K562 (cell line): ENCODE measurements at regions not wholly inside any gene's neighbourhood (a gene's known extent, or its start where the extent isn't known, plus 50 kb on each side); places are given as distances from the start of the nearest gene placed in this dataset.
A peak's percentile ranks its signal among the peaks of the same experiment; 100 is the strongest.

Experiments used
- ATAC-seq: fragments of 200-7000 bp; cut with Tn5 transposase; 3 replicates; pipeline ENCODE4 v1.9.1; 2020; ENCODE audit warnings: moderate library complexity
- BruUV-seq: library from RNA; stranded (reverse); fragments of 400-500 nt; replicated peaks from 2 replicates; lab custom pipeline; 2021; lab: Mats Ljungman, UMichigan
- CTCF ChIA-PET: fragments of 300-600 bp; formaldehyde crosslinking; extraction: SDS; loops from one replicate; lab custom pipeline; 2021; ENCODE audit warnings: low intra/inter-chr PET ratio; lab: Yijun Ruan, JAX
- POLR2A ChIA-PET: fragments of 300-600, 350-650 bp; sonication (Branson Sonifier 250); formaldehyde crosslinking; extraction: SDS; loops from one replicate; lab custom pipeline; 2021; ENCODE audit warnings: antibody characterized with exemption, inconsistent platforms; lab: Yijun Ruan, JAX
- DNase-seq, 4 experiments: peaks; one replicate each; pipeline versions ENCODE4 v3.0.0 to v3.0.0-alpha.2; 2011 to 2018; ENCODE audit warnings: low spot score in 3 of 4, mixed read lengths in 3 of 4; ENCODE audit errors: extremely low read depth in 1 of 4
- FAIRE-seq: peaks from 2 replicates; lab custom pipeline; 2011; peaks lifted over from hg19 to GRCh38; lab: Jason Lieb, UNC
- H2AFZ ChIP-seq: 2 replicates; pipeline ENCODE4 v1.6.0; 2011; ENCODE audit warnings: low read depth, low read length, control low read depth, inconsistent platforms
- H3K27ac ChIP-seq: fragments of 200-600 bp; 3 replicates; pipeline ENCODE4 v1.8.0; 2011; ENCODE audit warnings: low read depth, mild to moderate bottlenecking, control low read depth, inconsistent platforms, low read length, moderate library complexity, mixed read lengths; ENCODE audit errors: extremely low read depth
- H3K27me3 ChIP-seq, 2 experiments: fragments of 300-600 bp in 1 of 2; 2 replicates in 1 of 2; 3 replicates in 1 of 2; pipeline versions ENCODE4 v1.6.0 to v1.8.0; 2011; ENCODE audit warnings: inconsistent platforms in 2 of 2, low read length in 2 of 2, mild to moderate bottlenecking in 1 of 2, mixed read lengths in 1 of 2, moderate library complexity in 1 of 2; ENCODE audit not compliant: control insufficient read depth in 2 of 2, insufficient read depth in 2 of 2
- H3K36me3 ChIP-seq: fragments of 300-600 bp; 3 replicates; pipeline ENCODE4 v1.8.0; 2011; ENCODE audit warnings: mild to moderate bottlenecking, low read length, inconsistent platforms; ENCODE audit not compliant: control insufficient read depth, insufficient read depth
- H3K4me1 ChIP-seq, 2 experiments: fragments of 200-600 bp in 1 of 2; replicated peaks in 1 of 2; 2 replicates in 1 of 2; 3 replicates in 1 of 2; pipeline versions ENCODE4 v1.5.1 to v1.8.0; 2011; ENCODE audit warnings: inconsistent platforms in 2 of 2, low read length in 2 of 2, mild to moderate bottlenecking in 1 of 2, mixed read lengths in 1 of 2, moderate library complexity in 1 of 2; ENCODE audit not compliant: control insufficient read depth in 2 of 2, insufficient read depth in 2 of 2
- H3K4me2 ChIP-seq: 2 replicates; pipeline ENCODE4 v1.6.1; 2011; ENCODE audit warnings: low read length, control low read depth, inconsistent platforms, mixed read lengths; ENCODE audit not compliant: insufficient read depth
- H3K4me3 ChIP-seq: fragments of 200-600 bp; sonication (generic), shearing (Covaris generic); 2 replicates; pipeline ENCODE4 v1.5.1; 2016; ENCODE audit warnings: control low read depth, inconsistent platforms
- H3K79me2 ChIP-seq: fragments of 200-600 bp; 3 replicates; pipeline ENCODE4 v1.8.0; 2011; ENCODE audit warnings: low read length, inconsistent platforms; ENCODE audit not compliant: control insufficient read depth, insufficient read depth
- H3K9ac ChIP-seq, 2 experiments: 2 replicates each; pipeline versions ENCODE4 v1.6.0 to v1.6.1; 2011; ENCODE audit warnings: low read depth in 2 of 2, low read length in 2 of 2, control low read depth in 1 of 2, inconsistent platforms in 1 of 2, mild to moderate bottlenecking in 1 of 2, mixed read lengths in 1 of 2; ENCODE audit not compliant: insufficient read depth in 1 of 2
- H3K9me1 ChIP-seq: one replicate; pipeline ENCODE4 v1.6.0; 2011; ENCODE audit warnings: inconsistent platforms, mild to moderate bottlenecking, low read length, moderate library complexity; ENCODE audit not compliant: control insufficient read depth, insufficient read depth
- H3K9me3 ChIP-seq: replicated peaks from 2 replicates; pipeline ENCODE4 v1.5.1; 2011; ENCODE audit warnings: low read depth, low read length, inconsistent platforms; ENCODE audit not compliant: control insufficient read depth, insufficient read depth
- H4K20me1 ChIP-seq: replicated peaks from 2 replicates; pipeline ENCODE4 v1.6.1; 2011; ENCODE audit warnings: low read length, inconsistent platforms, mixed read lengths; ENCODE audit not compliant: control insufficient read depth, insufficient read depth
- CEBPB ChIP-seq: fragments of 450-650 bp; IDR thresholded peaks from 2 replicates; pipeline ENCODE4 v1.6.1; 2016; ENCODE audit warnings: missing genetic modification characterization, missing compliant biosample characterization
- CEBPG ChIP-seq, 3 experiments: fragments of 200-800 bp in 1 of 3; sonication (Bioruptor generic) in 1 of 3; sonication (generic) in 1 of 3; formaldehyde crosslinking in 1 of 3; IDR thresholded peaks in 2 of 3; conservative IDR thresholded peaks in 1 of 3; 2 replicates each; pipeline versions ENCODE4 v1.6.1 to v1.8.0; 2016 to 2022; ENCODE audit warnings: missing compliant biosample characterization in 2 of 3, missing genetic modification characterization in 2 of 3, mild to moderate bottlenecking in 1 of 3, missing genetic modification reagents in 1 of 3
- IRF1 ChIP-seq: sonication (generic); formaldehyde crosslinking; IDR thresholded peaks from 2 replicates; pipeline ENCODE4 v1.8.0; 2022; ENCODE audit warnings: missing genetic modification reagents, mild to moderate bottlenecking, borderline replicate concordance
- PBX2 ChIP-seq, 2 experiments: IDR thresholded peaks in 1 of 2; conservative IDR thresholded peaks in 1 of 2; 2 replicates each; pipeline ENCODE4 v1.6.1; 2016; ENCODE audit warnings: low read depth in 2 of 2, mild to moderate bottlenecking in 1 of 2, missing compliant biosample characterization in 1 of 2, missing genetic modification characterization in 1 of 2, moderate library complexity in 1 of 2
- TCF7 ChIP-seq: sonication (generic); IDR thresholded peaks from 2 replicates; pipeline ENCODE4 v1.6.1; 2016; ENCODE audit warnings: antibody characterized with exemption, borderline replicate concordance
- WGBS: fragments of 100-300 bp; shearing (Covaris generic); methylation state at CpG from one replicate; pipeline ENCODE4 v1.1.6; 2016; ENCODE audit warnings: low coverage, mixed read lengths; ENCODE audit not compliant: insufficient coverage; ENCODE audit errors: missing lambda C conversion rate; 5-methylcytosine and 5-hydroxymethylcytosine counted together
- in situ Hi-C: fragments of 300-500 bp; cut with MboI; formaldehyde crosslinking; loops from 4 replicates; pipeline ENCODE4 v1.15.0; 2018; ENCODE audit warnings: inconsistent platforms, mixed read lengths
- intact Hi-C: fragments of 100-400 bp; cut with micrococcal nuclease; formaldehyde crosslinking; loops from 2 replicates; pipeline ENCODE4 v1.14.2; 2022

GRCh38 chr1:113333056-113333455 is 57.3 kb upstream of the MAGI3 start:
- Histone ChIP-seq H3K9me1 (no peaks in the 10 kb centered on the region), H3K27me3 (no peaks in the 10 kb centered on the region; a peak in 2 of 5 replicates), H3K9ac (no peak overlapping the region), H3K9me3 (no peaks in the 10 kb centered on the region), H3K4me2 (no peak overlapping the region), H3K36me3 (no peaks in the 10 kb centered on the region), H4K20me1 (no peaks in the 10 kb centered on the region), H3K27ac (no peak overlapping the region), H2AFZ (no peak overlapping the region), H3K79me2 (no peaks in the 10 kb centered on the region), H3K4me3 (no peak overlapping the region), H3K4me1 (no peaks in the 10 kb centered on the region)
- ATAC-seq (no peak), FAIRE-seq (no peak), DNase-seq (no peak)
- in situ Hi-C loops (no loop called here), intact Hi-C loops (no loop called here)
- 6% methylated on average over 2 of the region's 2 CpGs for WGBS
- CTCF ChIA-PET = no interaction called here
- no TSS peak for BruUV-seq
- TF ChIP-seq PBX2 (CRISPR knock-in tag; IDR thresholded peaks at IDR 0.05; ENCODE audit: low read depth) (no peak), PBX2 (tag; conservative IDR thresholded peaks at IDR 0.05; ENCODE audit: low read depth) (no peak), TCF7 (no peak)
- POLR2A ChIA-PET = interaction anchor here (1.0 to 1.5 kb wide), 2 partner anchors 9 to 13 kb away, joined by 3 to 4 read pairs; no protein-coding TSS in a partner anchor

- intact Hi-C loops = no loop called here
- Histone ChIP-seq H3K4me1 (no peaks in the 10 kb centered on the region), H2AFZ (no peak overlapping the region), H3K27ac (no peak overlapping the region), H3K9ac (no peak overlapping the region), H3K36me3 (no peaks in the 10 kb centered on the region), H4K20me1 (no peaks in the 10 kb centered on the region), H3K27me3 (no peaks in the 10 kb centered on the region; a peak in 1 of 5 replicates), H3K4me2 (no peak overlapping the region), H3K79me2 (no peaks in the 10 kb centered on the region), H3K4me3 (no peak overlapping the region), H3K9me3 (no peaks in the 10 kb centered on the region), H3K9me1 (no peaks in the 10 kb centered on the region)
- ATAC-seq (no peak), DNase-seq (no peak), FAIRE-seq (no peak)
- ChIA-PET POLR2A (no interaction called here), CTCF (no interaction called here)
- in situ Hi-C loops = no loop called here
- WGBS = 6% methylated on average over 1 of the region's 1 CpG
- TF ChIP-seq CEBPG (CRISPR knock-in tag; IDR thresholded peaks at IDR 0.05) = no peak
- peak in 1 of 2 experiments; percentile 63; a peak in 3 of 4 replicates for TF ChIP-seq CEBPG (tag; conservative IDR thresholded peaks at IDR 0.05 in 1 of 2, IDR thresholded peaks at IDR 0.05 in 1 of 2)
- no peak for TF ChIP-seq IRF1 (CRISPR knock-in tag)
- TF ChIP-seq CEBPB = peak; percentile 67
- no TSS peak for BruUV-seq
These were observed 50.3 kb upstream of the MAGI3 start for GRCh38 chr1:113340038-113340437.
